C4-2B (cell line): ENCODE measurements at regions not wholly inside any gene's neighbourhood (a gene's known extent, or its start where the extent isn't known, plus 50 kb on each side); places are given as distances from the start of the nearest gene placed in this dataset.

Source experiments
- H3K27ac ChIP-seq: fragments of 450-650 bp; 2 replicates; pipeline ENCODE4 v1.5.1; 2017
- ZFX ChIP-seq: fragments of 450-650 bp; IDR thresholded peaks from 2 replicates; pipeline ENCODE4 v1.6.1; 2017
- TF ChIP-seq, protein P1 (sequence below): fragments of 450-650 bp; conservative IDR thresholded peaks from 2 replicates; pipeline ENCODE4 v1.5.1; 2017; ENCODE audit warnings: mild to moderate bottlenecking

DNA sequence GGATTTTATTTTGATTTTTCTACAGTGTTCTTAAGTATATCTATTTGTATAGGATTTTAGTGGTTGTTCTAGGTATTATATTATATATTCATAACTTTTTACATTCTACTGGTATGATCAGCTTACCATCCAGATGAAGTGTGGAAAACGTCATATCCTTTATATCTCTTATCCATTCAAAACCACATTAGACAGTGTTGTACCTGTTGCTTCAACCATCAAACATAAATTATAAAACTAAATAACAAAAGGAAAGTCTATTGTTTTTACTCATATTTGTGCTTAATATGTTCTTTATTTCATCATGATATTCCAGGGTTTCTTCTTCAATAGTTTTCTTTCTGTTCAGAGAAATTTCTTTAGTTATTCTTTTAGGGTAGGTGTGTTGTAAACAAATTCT is 191.4 kb downstream of the RPLP1 start:
- TF ChIP-seq, protein P1, sequence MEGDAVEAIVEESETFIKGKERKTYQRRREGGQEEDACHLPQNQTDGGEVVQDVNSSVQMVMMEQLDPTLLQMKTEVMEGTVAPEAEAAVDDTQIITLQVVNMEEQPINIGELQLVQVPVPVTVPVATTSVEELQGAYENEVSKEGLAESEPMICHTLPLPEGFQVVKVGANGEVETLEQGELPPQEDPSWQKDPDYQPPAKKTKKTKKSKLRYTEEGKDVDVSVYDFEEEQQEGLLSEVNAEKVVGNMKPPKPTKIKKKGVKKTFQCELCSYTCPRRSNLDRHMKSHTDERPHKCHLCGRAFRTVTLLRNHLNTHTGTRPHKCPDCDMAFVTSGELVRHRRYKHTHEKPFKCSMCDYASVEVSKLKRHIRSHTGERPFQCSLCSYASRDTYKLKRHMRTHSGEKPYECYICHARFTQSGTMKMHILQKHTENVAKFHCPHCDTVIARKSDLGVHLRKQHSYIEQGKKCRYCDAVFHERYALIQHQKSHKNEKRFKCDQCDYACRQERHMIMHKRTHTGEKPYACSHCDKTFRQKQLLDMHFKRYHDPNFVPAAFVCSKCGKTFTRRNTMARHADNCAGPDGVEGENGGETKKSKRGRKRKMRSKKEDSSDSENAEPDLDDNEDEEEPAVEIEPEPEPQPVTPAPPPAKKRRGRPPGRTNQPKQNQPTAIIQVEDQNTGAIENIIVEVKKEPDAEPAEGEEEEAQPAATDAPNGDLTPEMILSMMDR = no peak
- no peak for TF ChIP-seq ZFX
- H3K27ac ChIP-seq = no peak overlapping the region

DNA sequence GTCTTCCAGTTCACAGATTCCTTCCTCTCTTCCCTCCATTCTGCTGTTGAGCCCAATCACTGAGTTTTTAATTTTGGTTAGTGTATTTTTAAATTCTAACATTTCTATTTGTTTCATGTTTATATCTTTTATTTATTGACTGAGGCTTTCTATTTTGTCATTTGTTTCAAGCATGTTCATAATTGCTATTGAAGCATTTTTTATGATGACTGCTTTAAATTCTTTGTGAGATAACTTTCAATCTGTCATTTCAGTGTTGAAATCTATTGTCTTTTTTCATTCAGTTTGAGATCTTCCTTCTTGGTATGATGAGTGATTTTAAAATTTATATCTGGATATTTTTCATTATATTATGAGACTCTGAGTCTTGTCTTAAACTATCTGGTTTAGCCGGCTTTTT is 192.3 kb downstream of the RPLP1 start:
- TF ChIP-seq, protein P1 = no peak
- no peak for TF ChIP-seq ZFX
- no peak overlapping the region for H3K27ac ChIP-seq

DNA sequence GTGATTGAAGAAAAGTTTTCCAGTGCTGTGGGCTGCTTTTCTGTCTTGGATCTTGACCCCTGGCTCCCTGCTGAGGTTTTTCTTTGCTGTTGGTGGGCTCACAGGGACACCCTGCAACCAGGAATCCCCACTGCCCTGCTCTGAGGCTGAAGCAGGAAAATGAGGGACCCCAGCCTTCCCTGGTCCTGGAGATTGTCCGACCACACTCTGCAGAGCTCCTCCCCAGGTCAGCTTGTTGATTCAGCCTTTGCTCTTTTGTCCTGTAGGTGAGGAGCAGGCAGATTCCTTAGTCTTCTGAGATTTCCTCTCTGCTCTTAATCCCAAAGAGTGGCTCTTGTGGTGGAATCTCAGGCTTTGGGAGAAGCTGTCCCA is 194.5 kb downstream of the RPLP1 start:
- H3K27ac ChIP-seq = no peak overlapping the region
- TF ChIP-seq, protein P1 = no peak
- TF ChIP-seq ZFX = no peak

DNA sequence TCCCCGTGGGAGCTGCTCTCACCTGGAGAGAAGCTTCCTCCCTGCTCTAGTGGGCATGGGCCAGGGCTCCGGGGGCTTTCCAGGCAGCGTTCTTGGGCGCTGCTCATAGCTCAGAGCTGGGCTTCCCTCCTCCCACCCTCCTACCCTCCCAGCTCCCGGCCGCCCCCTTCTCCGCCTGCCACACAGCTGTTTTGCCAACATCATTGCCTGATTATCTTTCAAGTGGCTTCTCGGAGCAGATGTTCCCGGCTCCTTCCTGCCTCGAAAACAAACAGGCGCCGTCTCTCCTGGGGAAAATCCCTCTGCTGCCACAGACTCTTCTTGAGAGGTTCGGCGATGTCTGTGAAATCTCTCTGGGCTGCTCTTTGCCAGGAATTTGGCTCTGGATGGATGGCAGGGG is 195.6 kb downstream of the RPLP1 start:
- H3K27ac ChIP-seq = no peak overlapping the region
- no peak for TF ChIP-seq ZFX
- TF ChIP-seq, protein P1 = no peak

DNA sequence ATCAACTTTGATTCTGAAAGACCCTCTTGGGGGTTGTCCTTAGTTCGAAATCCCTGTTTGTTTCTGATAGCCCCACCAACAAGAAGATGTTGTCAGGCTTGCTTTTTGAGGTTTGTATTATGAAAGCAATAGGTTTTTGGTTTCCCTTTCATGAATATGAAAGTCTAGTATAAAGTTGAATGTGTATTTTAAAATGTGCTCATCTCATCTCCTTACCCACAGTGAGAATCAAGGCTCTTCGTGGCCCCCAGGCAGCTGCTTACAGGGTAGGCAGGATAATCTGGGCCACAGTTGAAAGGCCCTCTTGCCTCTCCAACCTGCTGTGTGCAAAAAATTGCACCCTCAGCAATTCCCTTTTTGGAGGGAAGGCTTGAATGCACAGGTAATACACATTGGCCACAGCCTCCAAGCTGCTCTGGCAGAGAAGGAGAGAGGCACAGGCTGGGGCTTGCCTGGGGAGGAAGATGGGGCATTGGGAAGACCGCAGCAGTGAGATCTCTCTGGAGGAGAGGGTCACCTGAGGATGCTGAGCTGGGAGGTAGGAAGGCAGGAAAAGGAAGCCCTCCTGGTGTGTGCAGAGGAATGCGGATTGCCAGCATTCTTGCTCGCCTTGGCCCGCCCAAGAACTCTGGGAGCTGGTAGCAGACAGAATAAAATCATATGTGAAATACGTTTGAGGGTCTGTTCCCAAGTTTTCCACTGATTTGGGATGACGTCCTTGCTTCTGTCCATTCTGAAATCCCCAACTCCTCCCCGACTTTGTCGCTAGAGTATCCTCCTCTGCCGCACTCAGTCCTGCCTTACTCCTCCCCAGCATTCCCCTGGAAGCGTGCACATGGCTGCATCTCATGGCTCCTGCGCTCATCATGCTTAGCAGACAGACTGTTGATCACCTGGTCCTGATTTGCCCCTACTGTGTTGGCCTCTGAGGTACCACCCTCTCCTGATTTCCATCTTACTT is 196.4 kb downstream of the RPLP1 start:
- TF ChIP-seq ZFX = no peak
- TF ChIP-seq, protein P1 = no peak
- H3K27ac ChIP-seq = no peak overlapping the region

DNA sequence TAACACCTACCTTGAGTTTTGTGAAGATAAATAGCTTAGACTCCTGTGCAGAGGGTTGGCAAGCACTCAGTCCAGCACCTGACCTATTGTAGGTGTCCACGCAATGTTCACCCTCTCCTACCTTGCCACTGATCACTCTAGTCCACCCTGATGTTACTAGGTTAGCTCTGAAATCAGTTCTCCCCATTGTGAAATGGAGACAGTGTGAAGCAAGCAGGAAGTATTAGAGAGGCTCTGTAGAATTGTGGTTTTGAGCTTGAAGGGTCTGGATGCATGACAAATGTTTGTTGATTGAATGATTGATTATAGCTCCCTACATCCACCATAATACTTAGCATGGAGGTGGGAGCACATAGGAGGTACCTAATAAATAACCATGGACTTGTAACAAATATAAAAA is 199.7 kb downstream of the RPLP1 start:
- TF ChIP-seq, protein P1 = no peak
- TF ChIP-seq ZFX = no peak
- no peak overlapping the region for H3K27ac ChIP-seq

DNA sequence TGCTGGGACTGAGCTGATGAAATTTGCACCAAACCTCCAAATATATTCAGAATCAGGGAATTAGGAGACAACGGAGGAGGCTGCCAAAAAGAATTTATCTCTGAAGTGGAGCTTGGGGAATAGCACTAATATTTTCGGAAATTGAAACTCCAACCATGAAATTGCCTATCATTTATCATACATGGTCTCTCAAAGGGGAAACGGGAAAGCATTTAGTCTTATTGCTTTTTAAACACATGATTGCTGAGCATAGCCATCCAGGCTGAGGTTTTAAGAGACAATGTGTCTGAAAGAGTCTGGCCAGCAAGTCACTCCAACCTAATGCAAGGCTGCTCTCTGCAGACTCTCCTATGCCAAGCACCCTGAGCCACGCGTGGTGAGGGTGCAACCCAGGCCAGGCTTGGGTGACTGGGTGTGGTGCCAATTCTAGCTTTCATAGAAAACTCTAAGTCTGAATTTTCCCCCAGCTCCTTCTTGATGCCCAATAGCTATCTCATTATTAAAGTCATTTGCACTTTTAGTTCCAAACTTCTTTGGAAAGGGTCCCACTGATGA is 200.2 kb downstream of the RPLP1 start:
- TF ChIP-seq, protein P1 = no peak
- TF ChIP-seq ZFX = no peak
- H3K27ac ChIP-seq = no peak overlapping the region
